ENCODE measurements at regions not wholly inside any gene's neighbourhood (a gene's known extent, or its start where the extent isn't known, plus 50 kb on each side); places are given as distances from the start of the nearest gene placed in this dataset.

DNA sequence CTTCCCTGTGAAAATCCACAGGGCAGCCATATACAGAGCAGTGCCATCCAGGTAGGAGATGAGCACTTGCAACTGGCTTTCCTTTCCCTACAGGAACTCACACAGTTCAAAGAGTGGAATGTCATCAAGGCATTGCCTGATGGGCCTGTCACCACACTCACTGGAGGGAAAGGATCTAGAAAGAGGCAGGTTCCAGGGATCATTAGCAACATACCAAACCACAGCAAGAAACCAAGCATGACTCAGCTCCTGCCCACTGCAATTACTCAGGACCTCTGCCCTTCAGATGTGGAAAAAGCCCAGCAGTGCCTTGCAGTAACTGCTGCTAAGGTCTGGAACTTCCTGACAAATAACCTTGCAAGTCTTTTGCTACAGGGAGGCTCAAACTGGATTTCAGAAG lies 101.2 kb downstream of the ZNF674 start:
- TF ChIP-seq, protein P1, sequence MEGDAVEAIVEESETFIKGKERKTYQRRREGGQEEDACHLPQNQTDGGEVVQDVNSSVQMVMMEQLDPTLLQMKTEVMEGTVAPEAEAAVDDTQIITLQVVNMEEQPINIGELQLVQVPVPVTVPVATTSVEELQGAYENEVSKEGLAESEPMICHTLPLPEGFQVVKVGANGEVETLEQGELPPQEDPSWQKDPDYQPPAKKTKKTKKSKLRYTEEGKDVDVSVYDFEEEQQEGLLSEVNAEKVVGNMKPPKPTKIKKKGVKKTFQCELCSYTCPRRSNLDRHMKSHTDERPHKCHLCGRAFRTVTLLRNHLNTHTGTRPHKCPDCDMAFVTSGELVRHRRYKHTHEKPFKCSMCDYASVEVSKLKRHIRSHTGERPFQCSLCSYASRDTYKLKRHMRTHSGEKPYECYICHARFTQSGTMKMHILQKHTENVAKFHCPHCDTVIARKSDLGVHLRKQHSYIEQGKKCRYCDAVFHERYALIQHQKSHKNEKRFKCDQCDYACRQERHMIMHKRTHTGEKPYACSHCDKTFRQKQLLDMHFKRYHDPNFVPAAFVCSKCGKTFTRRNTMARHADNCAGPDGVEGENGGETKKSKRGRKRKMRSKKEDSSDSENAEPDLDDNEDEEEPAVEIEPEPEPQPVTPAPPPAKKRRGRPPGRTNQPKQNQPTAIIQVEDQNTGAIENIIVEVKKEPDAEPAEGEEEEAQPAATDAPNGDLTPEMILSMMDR (IDR thresholded peaks at IDR 0.05; ENCODE audit: insufficient read depth, low read length): no peak
- TF ChIP-seq SPI1 (IDR thresholded peaks at IDR 0.05; ENCODE audit: borderline replicate concordance, low read depth) (no peak), GABPA (IDR thresholded peaks at IDR 0.05; ENCODE audit: low read depth) (no peak)
- TF ChIP-seq, protein P2, sequence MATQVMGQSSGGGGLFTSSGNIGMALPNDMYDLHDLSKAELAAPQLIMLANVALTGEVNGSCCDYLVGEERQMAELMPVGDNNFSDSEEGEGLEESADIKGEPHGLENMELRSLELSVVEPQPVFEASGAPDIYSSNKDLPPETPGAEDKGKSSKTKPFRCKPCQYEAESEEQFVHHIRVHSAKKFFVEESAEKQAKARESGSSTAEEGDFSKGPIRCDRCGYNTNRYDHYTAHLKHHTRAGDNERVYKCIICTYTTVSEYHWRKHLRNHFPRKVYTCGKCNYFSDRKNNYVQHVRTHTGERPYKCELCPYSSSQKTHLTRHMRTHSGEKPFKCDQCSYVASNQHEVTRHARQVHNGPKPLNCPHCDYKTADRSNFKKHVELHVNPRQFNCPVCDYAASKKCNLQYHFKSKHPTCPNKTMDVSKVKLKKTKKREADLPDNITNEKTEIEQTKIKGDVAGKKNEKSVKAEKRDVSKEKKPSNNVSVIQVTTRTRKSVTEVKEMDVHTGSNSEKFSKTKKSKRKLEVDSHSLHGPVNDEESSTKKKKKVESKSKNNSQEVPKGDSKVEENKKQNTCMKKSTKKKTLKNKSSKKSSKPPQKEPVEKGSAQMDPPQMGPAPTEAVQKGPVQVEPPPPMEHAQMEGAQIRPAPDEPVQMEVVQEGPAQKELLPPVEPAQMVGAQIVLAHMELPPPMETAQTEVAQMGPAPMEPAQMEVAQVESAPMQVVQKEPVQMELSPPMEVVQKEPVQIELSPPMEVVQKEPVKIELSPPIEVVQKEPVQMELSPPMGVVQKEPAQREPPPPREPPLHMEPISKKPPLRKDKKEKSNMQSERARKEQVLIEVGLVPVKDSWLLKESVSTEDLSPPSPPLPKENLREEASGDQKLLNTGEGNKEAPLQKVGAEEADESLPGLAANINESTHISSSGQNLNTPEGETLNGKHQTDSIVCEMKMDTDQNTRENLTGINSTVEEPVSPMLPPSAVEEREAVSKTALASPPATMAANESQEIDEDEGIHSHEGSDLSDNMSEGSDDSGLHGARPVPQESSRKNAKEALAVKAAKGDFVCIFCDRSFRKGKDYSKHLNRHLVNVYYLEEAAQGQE (IDR thresholded peaks at IDR 0.05; ENCODE audit: insufficient replicate concordance, low read depth): no peak
